Colon (tissue), 2 donors: ENCODE measurements at regions not wholly inside any gene's neighbourhood (a gene's known extent, or its start where the extent isn't known, plus 50 kb on each side); places are given as distances from the start of the nearest gene placed in this dataset.

Source experiments
- FAIRE-seq: peaks from 2 replicates; lab custom pipeline; 2012; peaks lifted over from hg19 to GRCh38; lab: Jason Lieb, UNC
- donor health status: control.
- donor health status: control.

DNA sequence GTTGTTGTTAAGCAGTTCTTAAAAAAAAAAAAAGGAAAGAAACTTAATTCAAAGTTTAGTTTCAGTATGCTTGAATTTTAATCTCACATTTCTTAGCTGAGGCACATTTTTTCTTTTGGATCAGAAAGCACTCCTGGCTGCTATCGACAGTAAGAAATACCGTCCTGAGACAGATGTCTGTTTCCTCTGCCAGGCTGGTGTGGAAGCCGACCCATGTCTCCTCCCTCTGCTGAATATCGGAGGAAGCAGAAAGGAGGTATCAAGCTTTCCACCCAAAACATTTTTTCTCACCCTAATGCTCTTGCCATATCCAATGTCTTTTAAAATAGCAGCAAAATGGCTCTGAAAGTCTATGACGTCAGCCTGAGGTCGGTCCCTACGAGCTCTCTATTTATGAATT lies 208.1 kb downstream of the TLE4 start:
- FAIRE-seq, result no peak

DNA sequence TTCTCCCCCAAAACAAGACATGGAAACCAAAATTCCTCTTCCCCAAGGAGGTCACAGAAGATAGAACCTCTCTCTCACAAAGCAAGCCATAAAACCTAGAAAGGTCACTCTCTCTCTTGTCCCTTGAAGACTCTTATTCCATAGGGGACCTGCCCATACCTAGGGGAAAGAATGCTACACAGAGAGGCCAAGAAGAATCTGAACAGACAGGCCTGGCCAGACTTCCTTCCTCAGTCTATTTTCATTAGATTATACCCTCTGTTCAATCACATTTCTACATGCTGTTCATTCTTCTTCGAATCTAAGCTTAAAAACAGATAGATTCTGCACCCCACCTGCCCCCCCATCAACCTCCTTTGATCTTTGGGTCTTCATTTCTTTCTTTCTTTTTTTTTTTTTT lies 206.8 kb downstream of the TLE4 start:
- no peak for FAIRE-seq

DNA sequence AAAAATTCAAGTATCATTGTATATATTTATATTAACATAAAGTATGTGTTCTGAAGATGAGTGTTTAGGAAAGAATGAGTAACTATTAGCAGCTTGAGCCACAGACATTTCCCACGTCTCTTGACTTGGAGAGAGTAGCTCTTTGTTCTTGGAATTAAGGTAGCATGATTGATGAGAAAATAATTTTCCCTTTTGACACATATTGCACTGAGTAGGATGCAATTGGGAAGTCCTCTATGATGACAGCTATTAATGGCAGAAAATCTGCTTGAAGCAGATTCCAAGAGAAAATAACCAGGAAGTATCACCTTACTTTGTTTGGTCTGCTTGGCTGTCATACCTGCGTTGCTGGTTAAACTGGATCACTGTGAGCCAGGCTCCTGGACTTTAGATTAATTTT lies 204.8 kb downstream of the TLE4 start:
- FAIRE-seq, result no peak
